Activated CD8-positive, alpha-beta T cell treated with anti-CD3 and anti-CD28 coated beads, Interleukin-2, amount 10 ng/mL, durations not matched to agents 7 days and 5 days (primary cell): ENCODE measurements at regions not wholly inside any gene's neighbourhood (a gene's known extent, or its start where the extent isn't known, plus 50 kb on each side); places are given as distances from the start of the nearest gene placed in this dataset.

Experiments used
- ATAC-seq: fragments of 150-1000 bp; cut with Tn5 transposase; one replicate; pipeline ENCODE4 v1.10.0; 2021; ENCODE audit warnings: moderate library complexity
- CTCF ChIA-PET: fragments of 350-600 bp; sonication (Branson Sonifier 250); formaldehyde crosslinking; loops from one replicate; lab custom pipeline; 2021; ENCODE audit warnings: antibody characterized with exemption; lab: Charles Lee
- POLR2A ChIA-PET: fragments of 350-600 bp; sonication (Branson Sonifier 250); formaldehyde crosslinking; loops from one replicate; lab custom pipeline; 2021; ENCODE audit warnings: antibody characterized with exemption; lab: Charles Lee
- DNase-seq: peaks from one replicate; pipeline ENCODE4 v3.0.0-alpha.2; 2020
- H3K27ac Mint-ChIP-seq: one replicate; pipeline ENCODE4 v1.8.0; 2021; ENCODE audit warnings: mild to moderate bottlenecking, mixed read lengths
- H3K27me3 Mint-ChIP-seq: one replicate; pipeline ENCODE4 v1.8.0; 2021; ENCODE audit warnings: low read depth, mixed read lengths
- H3K36me3 Mint-ChIP-seq: one replicate; pipeline ENCODE4 v1.8.0; 2021; ENCODE audit warnings: low read depth, mixed read lengths
- H3K4me1 Mint-ChIP-seq: one replicate; pipeline ENCODE4 v1.8.0; 2021; ENCODE audit warnings: low read depth, mixed read lengths
- H3K4me3 Mint-ChIP-seq: one replicate; pipeline ENCODE4 v1.8.0; 2021; ENCODE audit warnings: mild to moderate bottlenecking, mixed read lengths
- H3K9me3 Mint-ChIP-seq: one replicate; pipeline ENCODE4 v1.8.0; 2022; ENCODE audit warnings: mixed read lengths; ENCODE audit not compliant: insufficient read depth

DNA sequence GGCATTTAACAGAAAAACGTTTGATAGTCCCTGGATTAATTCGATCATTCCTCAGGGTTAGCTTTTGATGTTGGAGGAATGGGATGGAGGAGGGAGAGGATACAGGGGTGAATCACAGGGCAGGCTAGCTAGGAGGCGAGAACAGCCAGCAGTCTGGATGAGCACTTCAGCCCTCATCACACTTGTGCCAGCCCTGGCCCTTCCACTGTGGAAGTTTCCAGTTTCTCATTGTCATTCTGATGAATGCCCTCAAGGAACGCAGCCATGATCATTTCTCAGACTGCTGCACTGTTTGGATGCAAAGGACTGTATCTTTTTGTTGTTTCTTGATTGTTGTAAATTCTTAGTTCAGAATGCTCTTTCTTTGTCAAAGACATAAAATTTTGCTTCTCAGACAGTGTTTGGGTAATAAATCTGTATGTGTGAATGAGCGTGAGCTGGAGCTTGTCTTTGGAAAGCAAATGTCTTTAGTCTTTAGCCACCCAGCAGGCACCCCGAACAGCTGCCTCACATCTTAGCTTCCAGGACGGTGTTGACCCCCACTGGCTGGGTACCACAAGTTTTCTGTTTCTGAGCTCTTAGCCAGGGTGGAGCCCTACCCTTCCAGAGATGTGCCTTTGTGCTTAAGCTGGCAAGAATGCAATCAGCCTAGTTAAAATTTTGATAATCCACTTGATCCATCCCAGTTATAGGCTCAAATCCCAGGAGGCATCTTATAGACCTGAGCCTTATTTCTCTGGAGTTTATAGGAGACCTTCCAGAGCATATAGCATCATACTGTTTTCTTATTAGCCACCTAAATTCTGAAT lies 121.1 kb downstream of the PDCD6IP start:
- Mint-ChIP-seq H3K36me3 (no peaks in the 10 kb centered on the region), H3K4me3 (no peak overlapping the region), H3K4me1 (no peaks in the 10 kb centered on the region), H3K9me3 (no peaks in the 10 kb centered on the region), H3K27me3 (no peaks in the 10 kb centered on the region), H3K27ac (no peak overlapping the region)
- no peak for ATAC-seq
- POLR2A ChIA-PET, result no interaction called here
- CTCF ChIA-PET, result no interaction called here
- DNase-seq, result no peak

DNA sequence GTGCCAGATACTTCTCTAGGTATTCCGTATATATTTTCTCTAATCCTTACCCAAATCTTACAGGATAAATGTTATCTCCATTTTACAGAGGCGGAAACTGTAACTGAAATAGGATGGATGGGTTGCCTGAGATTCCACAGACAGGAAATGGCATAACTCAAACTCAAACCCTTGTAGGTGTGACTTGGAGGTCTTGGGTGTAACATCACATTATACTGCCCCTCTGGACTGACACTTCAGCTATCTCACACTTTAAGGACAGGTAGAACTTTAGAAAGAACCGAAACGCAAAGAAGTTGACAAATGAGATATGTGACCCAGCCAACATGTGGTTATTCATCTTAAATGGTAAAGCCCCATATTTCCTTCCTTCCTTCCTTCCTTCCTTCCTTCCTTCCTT lies 122.1 kb downstream of the PDCD6IP start:
- POLR2A ChIA-PET, result no interaction called here
- CTCF ChIA-PET, result no interaction called here
- H3K4me1 Mint-ChIP-seq, result no peaks in the 10 kb centered on the region
- no peak overlapping the region for H3K27ac Mint-ChIP-seq
- H3K4me3 Mint-ChIP-seq, result no peak overlapping the region
- no peaks in the 10 kb centered on the region for H3K9me3 Mint-ChIP-seq
- ATAC-seq (no peak), DNase-seq (no peak)
- no peaks in the 10 kb centered on the region for H3K36me3 Mint-ChIP-seq
- no peaks in the 10 kb centered on the region for H3K27me3 Mint-ChIP-seq

DNA sequence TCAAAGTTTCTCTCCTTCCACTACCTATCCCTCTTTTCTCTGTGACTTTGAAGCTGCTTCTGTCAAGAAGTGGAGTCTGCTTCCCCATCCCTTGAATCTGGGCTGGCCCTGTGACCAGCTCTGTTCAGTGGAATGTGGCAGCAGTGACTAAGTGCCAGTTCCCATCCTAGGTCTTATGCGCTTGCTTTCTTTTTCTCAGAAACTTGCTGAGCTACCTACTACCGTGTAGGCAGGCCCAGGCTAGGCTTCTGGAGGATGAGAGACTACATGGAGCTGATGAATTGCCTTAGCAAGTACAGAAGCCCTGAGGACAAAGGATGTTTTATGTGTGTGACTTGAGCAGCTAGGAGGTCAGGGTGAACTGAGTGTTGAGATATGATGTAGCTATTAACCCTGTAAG lies 123.2 kb downstream of the PDCD6IP start:
- Mint-ChIP-seq H3K4me1 (no peaks in the 10 kb centered on the region), H3K4me3 (no peak overlapping the region), H3K36me3 (no peaks in the 10 kb centered on the region), H3K9me3 (no peaks in the 10 kb centered on the region), H3K27me3 (peaks cover 4% of the 10 kb centered on the region), H3K27ac (no peak overlapping the region)
- ChIA-PET POLR2A (no interaction called here), CTCF (no interaction called here)
- DNase-seq (no peak), ATAC-seq (no peak)

DNA sequence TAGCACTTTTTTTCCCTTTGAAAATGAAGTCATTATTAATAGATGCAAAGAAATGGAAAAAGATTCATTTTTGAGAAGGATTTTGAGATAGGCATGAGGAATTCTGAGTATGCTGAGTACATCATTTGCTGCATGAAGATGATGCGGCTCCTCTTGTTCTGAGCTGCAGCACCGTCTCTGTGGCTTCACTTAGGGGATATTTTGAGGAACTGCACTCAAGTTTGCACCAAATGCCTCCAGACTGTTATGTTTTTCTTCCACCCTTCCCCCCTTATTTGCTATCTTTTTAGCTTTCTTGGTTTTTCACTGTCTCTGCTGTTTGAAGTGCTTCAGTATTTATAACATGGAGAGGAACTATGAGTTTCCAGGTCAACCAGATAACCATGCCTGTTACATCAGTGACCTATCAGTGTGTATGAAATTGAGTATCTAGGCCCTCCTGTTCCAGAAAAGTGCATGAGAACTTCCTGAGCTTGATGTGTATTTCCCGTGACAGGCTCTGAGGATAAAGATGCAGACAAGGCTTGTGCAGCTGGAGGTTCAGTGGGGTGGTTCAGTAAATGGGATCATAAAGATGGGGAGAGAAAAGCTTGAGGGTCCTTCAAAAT lies 128.7 kb downstream of the PDCD6IP start:
- no peaks in the 10 kb centered on the region for H3K36me3 Mint-ChIP-seq
- no peaks in the 10 kb centered on the region for H3K9me3 Mint-ChIP-seq
- ChIA-PET CTCF (no interaction called here), POLR2A (no interaction called here)
- no peak for DNase-seq
- ATAC-seq, result no peak
- H3K4me3 Mint-ChIP-seq, result no peak overlapping the region
- no peak overlapping the region for H3K27ac Mint-ChIP-seq
- no peaks in the 10 kb centered on the region for H3K4me1 Mint-ChIP-seq
- peaks cover 5% of the 10 kb centered on the region for H3K27me3 Mint-ChIP-seq

- no peaks in the 10 kb centered on the region for H3K4me1 Mint-ChIP-seq
- ChIA-PET POLR2A (interaction anchor here (0.6 kb wide), 1 partner anchor 123 kb away, joined by 3 read pairs; no protein-coding TSS in a partner anchor), CTCF (no interaction called here)
- peaks cover 5% of the 10 kb centered on the region for H3K27me3 Mint-ChIP-seq
- no peak overlapping the region for H3K27ac Mint-ChIP-seq
- ATAC-seq, result no peak
- H3K4me3 Mint-ChIP-seq, result no peak overlapping the region
- no peak for DNase-seq
- H3K36me3 Mint-ChIP-seq, result no peaks in the 10 kb centered on the region
- no peaks in the 10 kb centered on the region for H3K9me3 Mint-ChIP-seq
Observed at GRCh38 chr3:33929813-33930212, 131.4 kb downstream of the PDCD6IP start.

- no peaks in the 10 kb centered on the region for H3K4me1 Mint-ChIP-seq
- ATAC-seq, result no peak
Observed at GRCh38 chr3:33931512-33931911, 133.1 kb downstream of the PDCD6IP start.

GRCh38 chr3:33932010-33932764 lies 133.8 kb downstream of the PDCD6IP start:
- H3K9me3 Mint-ChIP-seq, result no peaks in the 10 kb centered on the region
- DNase-seq (no peak), ATAC-seq (no peak)
- H3K27ac Mint-ChIP-seq, result no peak overlapping the region
- H3K4me3 Mint-ChIP-seq, result no peak overlapping the region
- H3K36me3 Mint-ChIP-seq, result no peaks in the 10 kb centered on the region
- H3K27me3 Mint-ChIP-seq, result no peaks in the 10 kb centered on the region
- H3K4me1 Mint-ChIP-seq, result no peaks in the 10 kb centered on the region
- POLR2A ChIA-PET, result no interaction called here
- CTCF ChIA-PET, result no interaction called here

More at GRCh38 chr3:33931512-33931911, 133.1 kb downstream of the PDCD6IP start:
- Mint-ChIP-seq H3K27me3 (peaks cover 2% of the 10 kb centered on the region), H3K9me3 (no peaks in the 10 kb centered on the region), H3K36me3 (no peaks in the 10 kb centered on the region), H3K4me3 (no peak overlapping the region), H3K27ac (no peak overlapping the region)
- ChIA-PET CTCF (no interaction called here), POLR2A (no interaction called here)
- no peak for DNase-seq

GRCh38 chr3:33936171-33936920 lies 137.9 kb downstream of the PDCD6IP start:
- no peak overlapping the region for H3K4me3 Mint-ChIP-seq
- peaks cover 2% of the 10 kb centered on the region for H3K27me3 Mint-ChIP-seq
- POLR2A ChIA-PET, result no interaction called here

DNA sequence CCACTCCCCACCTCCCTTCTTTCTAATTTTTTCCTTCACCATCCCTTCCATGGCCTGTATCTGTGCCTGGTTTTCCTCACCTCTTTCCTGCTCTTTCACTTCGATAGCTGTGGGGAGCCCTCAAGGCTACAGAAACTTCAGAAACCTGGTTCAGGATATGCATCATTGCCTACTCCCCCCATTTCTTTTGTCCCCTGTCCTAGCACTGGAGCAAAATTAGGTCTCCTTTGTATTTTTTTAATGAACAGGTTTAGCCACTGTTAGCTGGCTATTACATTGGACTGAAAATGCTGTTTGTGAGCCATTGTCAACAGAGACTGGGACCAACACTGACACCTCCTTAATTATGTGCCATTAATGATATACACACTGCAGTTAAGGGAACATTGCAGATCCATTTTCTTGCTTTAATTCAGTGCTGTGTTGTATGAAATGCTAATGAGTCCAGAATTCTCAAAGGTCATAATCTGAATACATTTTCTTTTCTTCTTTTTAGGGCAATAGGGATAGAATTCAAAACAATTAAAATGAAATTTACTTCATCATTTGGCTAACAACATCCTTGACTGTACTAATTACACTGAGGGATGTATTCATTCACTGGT lies 138.6 kb downstream of the PDCD6IP start:
- Mint-ChIP-seq H3K4me3 (no peak overlapping the region), H3K27ac (no peak overlapping the region), H3K36me3 (no peaks in the 10 kb centered on the region), H3K27me3 (peaks cover 2% of the 10 kb centered on the region), H3K4me1 (no peaks in the 10 kb centered on the region), H3K9me3 (no peaks in the 10 kb centered on the region)
- ChIA-PET POLR2A (no interaction called here), CTCF (no interaction called here)
- DNase-seq (no peak), ATAC-seq (no peak)

More at GRCh38 chr3:33936171-33936920, 137.9 kb downstream of the PDCD6IP start:
- ATAC-seq (no peak), DNase-seq (no peak)
- no peaks in the 10 kb centered on the region for H3K4me1 Mint-ChIP-seq
- no peaks in the 10 kb centered on the region for H3K9me3 Mint-ChIP-seq
- CTCF ChIA-PET, result no interaction called here
- H3K27ac Mint-ChIP-seq, result no peak overlapping the region
- H3K36me3 Mint-ChIP-seq, result no peaks in the 10 kb centered on the region

- ATAC-seq, result no peak
- peaks cover 2% of the 10 kb centered on the region for H3K27me3 Mint-ChIP-seq
- H3K27ac Mint-ChIP-seq, result no peak overlapping the region
- ChIA-PET POLR2A (no interaction called here), CTCF (no interaction called here)
- H3K4me1 Mint-ChIP-seq, result no peaks in the 10 kb centered on the region
- H3K9me3 Mint-ChIP-seq, result no peaks in the 10 kb centered on the region
- no peak overlapping the region for H3K4me3 Mint-ChIP-seq
- DNase-seq, result no peak
- no peaks in the 10 kb centered on the region for H3K36me3 Mint-ChIP-seq
Observed at GRCh38 chr3:33937628-33938027, 139.2 kb downstream of the PDCD6IP start.

GRCh38 chr3:33940149-33940548 lies 141.7 kb downstream of the PDCD6IP start:
- ChIA-PET CTCF (no interaction called here), POLR2A (no interaction called here)
- Mint-ChIP-seq H3K4me3 (no peak overlapping the region), H3K36me3 (no peaks in the 10 kb centered on the region), H3K27me3 (peaks cover 2% of the 10 kb centered on the region), H3K9me3 (no peaks in the 10 kb centered on the region), H3K4me1 (no peaks in the 10 kb centered on the region), H3K27ac (no peak overlapping the region)
- DNase-seq (no peak), ATAC-seq (no peak)
